GM15510 (cell line): ENCODE measurements at regions not wholly inside any gene's neighbourhood (a gene's known extent, or its start where the extent isn't known, plus 50 kb on each side); places are given as distances from the start of the nearest gene placed in this dataset.

ENCODE experiments used
- POLR2A ChIP-seq: IDR thresholded peaks from 3 replicates; pipeline ENCODE4 v1.6.1; 2011; ENCODE audit warnings: borderline replicate concordance; ENCODE audit not compliant: insufficient read length; ENCODE audit errors: extremely low read depth

- no peak for TF ChIP-seq POLR2A
These were observed 68.1 kb downstream of the HTR5A start for GRCh38 chr7:155138204-155138603.

GRCh38 chr7:155141562-155141961 lies 71.4 kb downstream of the HTR5A start:
- TF ChIP-seq POLR2A = no peak

GRCh38 chr7:155143381-155143780 lies 73.3 kb downstream of the HTR5A start:
- TF ChIP-seq POLR2A = no peak

DNA sequence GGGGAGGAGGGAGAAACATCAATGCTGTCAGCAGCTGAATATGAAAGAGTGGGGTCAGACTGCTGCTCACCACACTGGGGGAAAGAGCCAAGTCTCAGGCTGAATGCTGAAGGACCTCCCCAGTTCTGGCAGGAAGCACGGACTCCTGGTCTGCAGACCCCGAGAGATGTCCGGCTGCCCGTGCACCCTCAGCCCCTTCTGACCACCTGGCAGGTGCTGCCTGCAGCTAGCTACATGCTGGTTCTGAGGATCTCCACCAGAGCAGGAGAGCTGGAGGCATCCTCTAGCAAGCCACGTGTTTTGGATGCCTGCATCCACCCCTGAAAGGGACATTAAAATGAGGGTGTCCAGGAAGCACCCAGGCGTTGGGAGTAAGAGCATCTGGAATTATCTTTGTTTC lies 74.2 kb downstream of the HTR5A start:
- TF ChIP-seq POLR2A = no peak

GRCh38 chr7:155145477-155146255 lies 75.5 kb downstream of the HTR5A start:
- no peak for TF ChIP-seq POLR2A

GRCh38 chr7:155147172-155147571 lies 77.0 kb downstream of the HTR5A start:
- no peak for TF ChIP-seq POLR2A

DNA sequence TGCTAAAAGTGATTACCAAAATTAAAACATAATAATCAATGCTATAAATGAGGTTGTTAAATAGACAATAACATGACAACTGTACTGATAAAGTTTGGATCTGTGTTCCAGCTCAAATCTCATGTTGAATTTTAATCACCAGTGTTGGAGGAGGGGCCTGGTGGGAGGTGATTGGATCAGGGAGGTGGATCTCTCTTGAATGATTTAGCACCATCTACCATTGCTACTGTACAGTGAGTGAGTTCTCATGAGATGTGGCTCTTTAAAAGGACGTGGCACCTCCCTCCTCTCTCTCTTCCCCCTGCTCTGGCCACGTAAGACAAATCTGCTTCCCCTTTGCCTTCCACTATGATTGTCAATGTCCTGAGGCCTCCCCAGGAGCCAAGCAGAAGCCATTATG lies 77.5 kb downstream of the HTR5A start:
- TF ChIP-seq POLR2A = no peak

DNA sequence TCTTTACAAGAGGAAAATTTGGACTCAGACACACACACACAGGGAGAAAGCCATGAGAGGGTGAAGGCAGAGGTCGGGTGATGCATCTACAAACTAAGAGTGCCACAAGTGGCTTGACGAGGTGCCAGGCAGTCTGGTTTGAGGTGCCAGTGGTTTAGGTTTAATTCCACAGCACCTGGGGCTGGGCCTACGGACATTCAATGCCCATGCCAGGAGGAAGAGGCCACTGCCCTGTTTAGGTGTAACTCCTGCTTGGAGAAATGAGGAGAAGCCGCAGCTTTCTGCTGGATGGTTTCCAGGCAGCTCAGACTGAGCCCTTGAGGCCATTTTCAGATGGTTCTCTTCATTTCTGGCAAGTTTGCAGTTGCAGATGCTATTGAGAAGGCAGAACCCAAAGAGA lies 83.6 kb downstream of the HTR5A start:
- TF ChIP-seq POLR2A = no peak

- TF ChIP-seq POLR2A = no peak
These were observed 84.5 kb downstream of the HTR5A start for GRCh38 chr7:155154586-155154985.

DNA sequence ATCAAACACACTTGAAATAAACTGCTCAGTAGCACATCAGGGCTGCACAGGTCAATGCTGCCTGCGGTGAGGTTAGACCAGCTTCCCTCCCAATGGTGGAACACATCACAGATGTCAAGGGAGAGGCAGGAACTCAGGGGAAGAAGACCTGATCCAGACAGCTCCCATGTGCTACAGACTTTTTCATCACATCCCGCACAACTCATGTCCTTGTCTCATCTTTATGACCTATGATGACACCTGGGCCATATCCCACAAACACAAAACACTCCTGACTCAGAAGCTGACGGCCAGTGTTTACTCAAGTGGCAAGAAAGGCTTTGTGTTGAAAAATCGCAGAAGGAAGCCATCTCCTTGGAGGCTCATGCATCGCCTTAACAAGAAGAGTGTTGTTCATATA lies 91.6 kb downstream of the HTR5A start:
- TF ChIP-seq POLR2A = no peak

DNA sequence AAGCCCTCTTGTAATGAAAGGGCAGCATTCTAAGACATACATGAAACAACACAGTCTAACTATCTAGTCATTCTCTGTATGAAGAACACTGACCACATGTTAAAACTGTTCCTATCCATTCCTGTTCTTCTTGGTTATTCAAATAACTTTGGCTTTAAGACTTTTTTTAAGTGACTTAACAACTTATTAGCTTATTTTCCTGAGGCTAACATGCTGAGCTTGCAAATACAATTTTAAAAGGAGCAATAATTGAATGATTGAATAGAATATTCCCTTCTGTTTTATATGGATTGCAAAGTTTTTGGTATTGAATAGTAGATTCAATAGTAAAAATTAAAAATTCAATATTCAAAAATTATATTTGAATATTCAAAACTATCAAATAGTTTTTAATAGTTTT lies 92.3 kb downstream of the HTR5A start:
- no peak for TF ChIP-seq POLR2A

- TF ChIP-seq POLR2A = no peak
These were observed 93.6 kb downstream of the HTR5A start for GRCh38 chr7:155163696-155164095.

DNA sequence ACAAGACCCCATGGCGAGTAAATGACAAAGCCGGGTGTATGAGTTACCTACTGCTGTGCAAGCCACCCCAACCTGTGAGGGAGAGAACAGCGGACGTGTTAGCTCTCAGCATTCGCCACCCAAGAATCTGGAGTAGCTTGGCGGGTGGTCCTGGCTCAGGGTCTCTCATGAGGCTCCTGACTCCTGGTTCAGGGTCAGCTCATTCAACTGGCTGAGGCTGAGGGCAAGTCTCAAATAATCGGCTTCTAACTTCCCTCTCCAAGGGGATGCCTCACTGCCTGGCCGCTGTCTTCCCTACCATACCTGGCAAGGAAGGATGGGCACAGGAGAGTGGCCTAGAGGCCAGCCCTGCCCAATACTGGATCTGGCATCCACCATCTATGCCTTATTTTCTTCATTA lies 94.2 kb downstream of the HTR5A start:
- no peak for TF ChIP-seq POLR2A

DNA sequence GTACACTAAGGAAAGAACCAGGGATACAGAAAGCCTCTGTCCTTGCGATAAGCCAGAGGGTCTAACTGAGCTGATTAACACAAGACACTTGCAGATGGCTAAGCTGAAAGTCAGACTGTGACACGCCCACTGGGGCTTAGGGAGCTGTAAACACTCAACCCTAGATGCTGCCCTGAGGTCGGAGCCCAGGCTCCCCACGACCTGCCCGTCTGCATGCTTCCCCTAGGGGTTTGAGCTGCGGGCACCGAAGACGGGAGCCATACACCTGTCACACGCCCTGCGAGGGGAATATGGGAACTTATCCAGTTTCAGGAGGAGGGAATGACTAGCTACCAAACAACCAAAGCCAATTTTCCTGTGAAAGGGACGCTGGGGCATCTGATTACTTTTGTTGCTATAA lies 96.0 kb downstream of the HTR5A start:
- TF ChIP-seq POLR2A = no peak

DNA sequence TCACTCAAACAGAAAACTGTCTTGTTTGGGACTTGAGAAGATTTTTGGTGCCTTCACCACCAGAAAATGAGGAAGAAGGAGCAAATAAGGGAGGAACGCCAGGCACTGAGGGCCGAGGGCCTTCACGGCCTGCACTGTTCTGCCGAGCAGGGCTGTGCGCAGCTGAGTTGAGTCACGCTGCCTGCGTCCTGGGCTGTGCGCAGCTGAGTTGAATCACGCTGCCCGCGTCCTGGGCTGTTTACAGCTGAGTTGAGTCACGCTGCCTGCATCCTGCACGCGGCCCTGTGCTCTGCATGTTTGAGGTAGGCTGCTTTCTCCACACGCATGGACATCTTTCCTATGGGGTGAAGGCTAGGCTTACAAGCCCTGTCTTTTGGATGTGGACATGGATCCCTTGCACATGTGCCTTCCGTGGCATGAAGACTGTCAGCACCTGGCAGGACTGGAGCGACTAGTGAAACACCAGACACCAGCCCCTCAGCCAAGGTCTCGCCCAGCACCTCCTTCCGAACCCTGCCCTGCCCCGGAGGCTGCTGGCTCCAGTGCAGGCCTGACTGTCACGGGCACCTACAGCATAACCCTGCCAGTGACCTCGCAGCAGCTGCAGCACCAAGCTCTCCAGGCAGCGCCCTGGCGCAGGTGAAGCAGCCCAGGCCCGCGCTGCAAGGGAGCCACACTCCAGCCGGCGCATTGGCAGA lies 96.7 kb downstream of the HTR5A start:
- TF ChIP-seq POLR2A = no peak
